GM19468 (cell line): ENCODE measurements at regions not wholly inside any gene's neighbourhood (a gene's known extent, or its start where the extent isn't known, plus 50 kb on each side); places are given as distances from the start of the nearest gene placed in this dataset.
"Not testable (repeated sequence)": the region's sequence is repeated elsewhere in the genome, so short reads cannot be mapped to it uniquely, and the experiment has no call there.

Experiments
- ATAC-seq: cut with Tn5 transposase; IDR thresholded peaks from one replicate; pipeline ENCODE4 v1.9.1; 2021; ENCODE audit warnings: mild to moderate bottlenecking, moderate library complexity, moderate number of reproducible peaks; ENCODE audit not compliant: unreplicated experiment; ENCODE audit errors: extremely low read depth

DNA sequence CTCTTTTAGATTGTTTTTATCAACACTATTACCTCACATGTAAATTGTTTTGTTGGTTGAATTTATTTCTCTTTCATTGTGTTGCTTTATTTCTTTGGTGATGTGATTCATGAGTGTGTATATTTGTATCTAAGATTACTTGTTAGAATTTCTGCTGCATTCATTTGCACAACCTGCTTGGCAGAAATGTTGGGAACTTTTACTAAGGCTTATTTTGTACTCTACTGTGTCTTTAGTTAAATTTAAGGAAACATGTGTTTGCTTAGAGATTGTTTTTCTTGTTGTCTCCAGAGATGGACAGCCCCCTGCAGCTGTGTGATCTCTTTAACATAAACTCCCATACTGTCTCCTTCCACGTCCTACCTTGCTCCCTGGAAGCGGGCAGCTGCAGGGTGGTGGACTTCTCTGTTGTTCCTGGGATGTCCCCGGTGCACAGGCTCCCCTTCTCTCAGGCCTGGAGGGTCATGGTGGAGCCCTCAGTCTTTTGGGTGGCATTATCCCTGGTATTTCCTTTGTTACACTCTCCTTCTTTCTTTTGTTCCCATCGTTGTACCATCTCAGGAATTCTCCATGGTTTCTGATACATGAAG lies 212.0 kb upstream of the SPRY2 start:
- ATAC-seq: no peak

DNA sequence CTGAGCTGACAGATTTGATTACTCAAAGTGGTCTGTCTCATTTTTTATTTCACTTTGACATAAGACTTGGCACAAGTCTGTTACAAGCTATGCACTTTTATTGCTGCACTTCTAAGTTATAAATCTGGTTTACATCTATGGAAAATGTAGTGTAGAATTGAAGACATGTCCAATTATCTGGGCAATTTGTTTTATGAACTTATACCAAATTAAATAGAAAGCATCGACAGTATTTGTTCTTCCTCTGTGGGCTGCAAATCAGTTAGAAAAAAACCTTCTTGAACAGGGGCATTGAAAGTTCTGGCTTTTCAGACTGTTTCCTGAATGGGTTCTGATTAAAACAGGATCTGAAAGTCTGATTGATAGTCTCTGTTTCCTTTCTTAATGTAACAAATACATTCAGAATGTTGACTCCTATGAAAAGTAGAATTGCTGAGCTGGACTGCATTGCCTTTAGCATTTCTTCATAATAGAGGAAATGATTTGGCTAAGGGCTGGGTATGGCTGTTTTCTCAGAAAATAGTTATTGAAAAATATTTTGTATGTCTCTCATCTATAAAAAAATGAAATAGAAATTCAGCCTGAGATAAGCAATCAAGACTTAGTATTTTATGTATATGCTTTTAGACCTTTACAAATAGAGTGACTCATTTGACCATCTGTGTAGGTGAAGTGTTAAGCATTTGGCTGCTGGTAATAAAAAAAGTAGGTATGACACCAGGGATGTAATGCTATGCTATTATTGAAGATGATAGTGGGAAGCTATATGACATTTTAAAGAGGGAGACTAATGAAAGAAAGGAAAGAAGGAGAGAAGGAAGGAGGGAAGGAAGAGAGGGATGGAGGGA lies 210.9 kb upstream of the SPRY2 start:
- no peak for ATAC-seq

GRCh38 chr13:80550971-80551441 lies 210.1 kb upstream of the SPRY2 start:
- ATAC-seq: no peak

DNA sequence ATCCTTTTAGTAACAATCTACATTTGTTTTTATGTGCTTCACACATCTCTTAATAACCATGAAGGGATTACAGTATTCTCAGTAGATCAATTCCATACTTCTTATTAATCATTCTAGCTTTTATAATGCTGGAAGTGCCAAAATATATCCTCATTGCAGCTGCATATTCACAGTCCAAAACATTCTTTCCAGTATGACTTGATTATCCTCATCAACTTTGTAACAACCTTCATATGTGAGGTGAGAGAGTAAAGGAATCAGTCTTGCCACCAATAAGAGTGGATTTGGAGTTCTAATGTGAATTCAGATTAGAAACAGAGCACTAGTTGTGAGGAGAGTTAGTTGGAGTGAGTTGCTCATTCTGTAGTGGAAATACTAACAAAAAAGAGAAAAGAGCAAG lies 208.0 kb upstream of the SPRY2 start:
- ATAC-seq: no peak

DNA sequence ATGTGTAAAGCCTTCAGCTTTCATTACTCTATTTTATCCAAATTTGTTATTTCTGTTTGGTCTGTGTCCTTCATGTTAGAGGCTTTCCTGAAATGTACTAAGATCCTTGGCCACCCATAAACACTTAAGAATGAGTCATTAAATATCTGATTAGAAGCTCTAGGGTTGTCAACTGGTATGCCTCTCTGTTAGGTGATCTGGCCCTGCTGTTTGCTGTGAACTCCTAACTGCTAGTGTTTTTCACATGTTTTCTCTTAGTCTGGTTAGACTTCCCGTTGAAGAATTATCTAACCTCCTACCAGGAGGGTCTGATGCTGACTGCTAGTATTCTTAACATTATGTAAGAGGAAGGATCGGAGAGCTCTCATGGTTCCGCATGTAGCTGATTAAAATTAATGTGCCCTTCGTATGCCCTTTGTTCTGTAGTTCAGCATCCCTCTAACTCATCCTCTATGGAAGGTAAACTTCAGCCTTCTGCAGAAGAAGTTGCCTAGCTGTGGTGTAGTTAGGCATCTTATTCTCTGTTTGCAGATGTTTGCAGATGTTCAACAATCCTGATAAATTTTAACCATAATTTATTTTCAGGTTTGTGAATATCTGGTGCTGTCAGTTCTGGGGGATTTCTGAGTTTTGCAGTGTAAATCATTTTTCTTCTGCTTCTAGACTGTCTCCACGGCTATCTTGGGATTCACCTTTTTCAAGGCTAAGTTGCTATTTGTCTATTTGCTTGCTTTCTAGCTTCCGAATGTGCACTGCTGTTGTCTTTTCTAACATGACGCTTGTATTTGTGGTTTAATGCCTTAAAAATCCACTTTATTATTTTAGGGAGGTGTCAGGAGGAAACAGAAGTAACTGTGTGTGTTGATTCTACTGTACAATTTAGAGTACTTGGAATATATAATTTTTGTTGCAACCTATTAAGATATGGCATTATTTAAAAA lies 207.2 kb upstream of the SPRY2 start:
- ATAC-seq: no peak

GRCh38 chr13:80547341-80547740 lies 206.4 kb upstream of the SPRY2 start:
- ATAC-seq: no peak

DNA sequence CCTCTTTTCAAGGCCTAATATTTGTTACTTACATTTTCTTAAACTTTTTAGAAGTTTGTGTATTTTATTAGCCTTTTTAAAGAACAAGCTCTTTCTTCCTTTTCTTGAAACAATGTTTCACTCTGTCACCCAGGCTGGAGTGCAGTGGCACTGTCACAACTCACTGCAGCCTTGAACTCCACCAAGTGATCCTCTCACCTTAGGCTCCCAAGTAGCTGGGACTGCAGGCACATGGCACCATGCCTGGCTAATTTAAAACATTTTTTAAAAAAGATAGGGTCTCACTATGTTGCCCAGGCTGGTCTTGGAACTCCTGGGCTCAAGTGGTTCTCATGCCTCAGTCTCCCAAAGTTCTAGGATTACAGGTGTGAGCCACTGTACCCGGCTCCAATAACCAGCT lies 192.2 kb upstream of the SPRY2 start:
- ATAC-seq: no peak

- ATAC-seq: no peak
Observed at GRCh38 chr13:80530902-80531301, 190.0 kb upstream of the SPRY2 start.

- ATAC-seq: no peak
Observed at GRCh38 chr13:80530191-80530590, 189.3 kb upstream of the SPRY2 start.

- ATAC-seq: no peak
Observed at GRCh38 chr13:80529734-80530133, 188.8 kb upstream of the SPRY2 start.

DNA sequence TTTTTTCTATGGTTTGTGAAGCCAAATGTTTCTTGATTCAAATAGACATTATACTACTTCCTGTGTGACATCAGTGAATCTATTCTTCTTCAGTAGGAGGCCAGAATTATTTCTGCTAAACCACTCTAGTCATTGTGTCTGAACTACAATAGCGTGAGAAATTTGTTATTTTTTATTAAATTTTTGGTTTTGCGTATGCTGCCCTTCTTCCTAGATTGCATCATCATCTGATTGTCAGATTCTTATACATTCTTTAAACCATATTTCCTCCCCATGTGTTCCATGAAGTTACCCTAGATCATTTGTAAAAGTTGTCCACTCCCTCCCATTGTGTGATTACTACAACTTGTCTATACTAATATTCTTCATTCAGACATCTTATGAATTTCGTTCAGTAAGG lies 187.8 kb upstream of the SPRY2 start:
- no peak for ATAC-seq

- no peak for ATAC-seq
Observed at GRCh38 chr13:80527400-80527799, 186.5 kb upstream of the SPRY2 start.

GRCh38 chr13:80524447-80525215 lies 183.7 kb upstream of the SPRY2 start:
- no peak for ATAC-seq

- ATAC-seq: no peak
Observed at GRCh38 chr13:80523134-80523533, 182.2 kb upstream of the SPRY2 start.

DNA sequence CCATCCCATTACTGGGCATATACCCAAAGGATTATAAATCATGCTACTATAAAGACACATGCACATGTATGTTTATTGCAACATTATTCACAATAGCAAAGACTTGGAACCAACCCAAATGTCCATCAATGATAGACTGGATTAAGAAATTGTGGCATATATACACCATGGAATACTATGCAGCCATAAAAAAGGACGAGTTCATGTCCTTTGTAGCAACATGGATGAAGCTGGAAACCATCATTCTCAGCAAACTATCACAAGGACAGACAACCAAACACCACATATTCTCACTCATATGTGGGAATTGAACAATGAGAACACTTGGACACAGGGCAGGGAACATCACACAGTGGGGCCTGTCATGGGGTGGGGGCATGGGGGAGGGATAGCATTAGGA lies 181.5 kb upstream of the SPRY2 start:
- not testable (repeated sequence) for ATAC-seq

DNA sequence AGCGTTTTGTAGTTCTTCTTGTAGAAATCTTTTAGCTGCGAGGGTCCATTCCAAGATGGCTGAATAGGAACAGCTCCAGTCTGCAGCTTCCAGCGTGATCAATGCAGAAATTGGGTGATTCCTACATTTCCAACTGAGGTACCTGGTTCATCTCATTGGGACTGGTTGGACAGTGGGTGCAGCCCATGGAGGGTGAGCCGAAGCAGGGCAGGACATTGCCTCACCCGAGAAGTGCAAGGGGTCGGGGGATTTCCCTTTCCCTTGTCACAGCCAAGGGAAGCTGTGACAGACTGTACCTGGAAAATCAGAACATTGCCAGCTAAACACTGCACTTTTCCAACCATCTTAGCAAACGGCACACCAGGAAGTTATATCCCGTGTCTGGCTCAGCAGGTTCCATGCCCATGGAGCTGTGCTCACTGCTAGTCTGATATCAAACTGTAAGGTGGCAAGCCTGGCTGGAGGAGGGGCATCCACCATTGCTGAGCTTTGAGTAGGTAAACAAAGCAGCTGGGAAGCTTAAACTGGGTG lies 176.0 kb upstream of the SPRY2 start:
- ATAC-seq: no peak

GRCh38 chr13:80515296-80515695 lies 174.4 kb upstream of the SPRY2 start:
- ATAC-seq: no peak

DNA sequence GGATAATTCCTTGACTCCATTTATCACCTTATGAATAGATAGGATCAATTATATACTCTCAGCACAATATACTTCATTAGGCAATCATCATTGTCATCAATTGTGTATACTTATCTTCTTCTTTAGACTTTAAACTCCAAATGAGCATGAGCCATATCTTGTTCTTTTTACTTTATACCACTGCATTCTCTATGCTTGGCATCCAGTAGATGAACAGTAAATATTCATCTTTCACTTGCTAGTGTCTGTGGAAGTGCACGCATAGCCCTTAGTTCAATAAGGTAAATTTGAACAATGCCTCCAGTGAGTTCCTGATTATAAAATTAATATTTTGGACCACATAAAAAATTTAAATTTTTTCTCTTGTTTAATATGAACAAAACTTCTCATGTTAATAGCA lies 172.3 kb upstream of the SPRY2 start:
- no peak for ATAC-seq

- no peak for ATAC-seq
Observed at GRCh38 chr13:80510686-80511085, 169.8 kb upstream of the SPRY2 start.

- no peak for ATAC-seq
Observed at GRCh38 chr13:80509264-80509663, 168.3 kb upstream of the SPRY2 start.
